ENCODE measurements at regions not wholly inside any gene's neighbourhood (a gene's known extent, or its start where the extent isn't known, plus 50 kb on each side); places are given as distances from the start of the nearest gene placed in this dataset.

DNA sequence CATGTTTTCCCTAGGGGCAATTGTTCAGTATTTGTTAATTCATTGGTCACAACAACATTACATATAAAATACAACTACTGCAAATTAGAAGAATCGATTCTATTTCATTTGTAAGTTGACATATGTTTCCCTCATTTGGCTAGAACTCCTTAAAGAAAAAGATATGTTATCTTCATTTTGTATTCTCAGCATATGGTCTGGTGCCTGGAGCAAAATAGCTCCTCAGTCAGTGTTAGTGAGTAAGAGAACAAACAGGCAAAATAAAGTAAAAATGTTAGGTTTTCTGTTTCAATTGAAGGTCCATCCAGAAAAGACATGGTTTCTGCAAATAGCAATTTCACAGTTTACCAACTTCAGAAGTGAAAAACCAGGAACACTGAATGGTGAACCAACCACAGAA lies 1343.1 kb downstream of the ROBO1 start:
- TF ChIP-seq, protein P1, sequence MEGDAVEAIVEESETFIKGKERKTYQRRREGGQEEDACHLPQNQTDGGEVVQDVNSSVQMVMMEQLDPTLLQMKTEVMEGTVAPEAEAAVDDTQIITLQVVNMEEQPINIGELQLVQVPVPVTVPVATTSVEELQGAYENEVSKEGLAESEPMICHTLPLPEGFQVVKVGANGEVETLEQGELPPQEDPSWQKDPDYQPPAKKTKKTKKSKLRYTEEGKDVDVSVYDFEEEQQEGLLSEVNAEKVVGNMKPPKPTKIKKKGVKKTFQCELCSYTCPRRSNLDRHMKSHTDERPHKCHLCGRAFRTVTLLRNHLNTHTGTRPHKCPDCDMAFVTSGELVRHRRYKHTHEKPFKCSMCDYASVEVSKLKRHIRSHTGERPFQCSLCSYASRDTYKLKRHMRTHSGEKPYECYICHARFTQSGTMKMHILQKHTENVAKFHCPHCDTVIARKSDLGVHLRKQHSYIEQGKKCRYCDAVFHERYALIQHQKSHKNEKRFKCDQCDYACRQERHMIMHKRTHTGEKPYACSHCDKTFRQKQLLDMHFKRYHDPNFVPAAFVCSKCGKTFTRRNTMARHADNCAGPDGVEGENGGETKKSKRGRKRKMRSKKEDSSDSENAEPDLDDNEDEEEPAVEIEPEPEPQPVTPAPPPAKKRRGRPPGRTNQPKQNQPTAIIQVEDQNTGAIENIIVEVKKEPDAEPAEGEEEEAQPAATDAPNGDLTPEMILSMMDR (IDR thresholded peaks at IDR 0.05; ENCODE audit: low read depth, low read length), result no peak
- no peak overlapping the region for H3K4me3 ChIP-seq (replicated peaks in 1 of 2; ENCODE audit: low read depth in 2 of 2, low read length in 2 of 2)
- DNase-seq (ENCODE audit: low read depth in 2 of 2), result no peak

DNA sequence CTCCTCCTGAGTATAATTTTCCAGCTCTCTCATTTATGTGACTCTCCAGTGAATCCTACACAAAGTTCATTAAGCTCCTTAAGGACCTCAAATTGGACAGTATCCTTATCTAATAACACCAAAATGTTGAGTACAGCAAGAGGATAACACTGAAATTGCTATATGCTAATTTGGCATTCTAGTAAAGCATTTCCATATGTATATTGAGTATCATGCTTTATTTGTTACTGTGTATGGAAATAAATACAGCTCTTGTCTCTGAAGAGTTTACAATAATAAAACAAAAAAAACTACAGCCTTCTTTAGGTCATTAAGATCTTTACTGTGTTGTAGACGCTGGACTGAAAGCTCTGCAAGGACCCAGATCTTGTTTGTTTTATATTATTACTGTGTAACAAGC lies 1341.3 kb downstream of the ROBO1 start:
- no peak overlapping the region for H3K4me3 ChIP-seq (replicated peaks in 1 of 2; ENCODE audit: low read depth in 2 of 2, low read length in 2 of 2)
- DNase-seq (ENCODE audit: low read depth in 2 of 2), result no peak
- TF ChIP-seq, protein P1 (IDR thresholded peaks at IDR 0.05; ENCODE audit: low read depth, low read length), result no peak

DNA sequence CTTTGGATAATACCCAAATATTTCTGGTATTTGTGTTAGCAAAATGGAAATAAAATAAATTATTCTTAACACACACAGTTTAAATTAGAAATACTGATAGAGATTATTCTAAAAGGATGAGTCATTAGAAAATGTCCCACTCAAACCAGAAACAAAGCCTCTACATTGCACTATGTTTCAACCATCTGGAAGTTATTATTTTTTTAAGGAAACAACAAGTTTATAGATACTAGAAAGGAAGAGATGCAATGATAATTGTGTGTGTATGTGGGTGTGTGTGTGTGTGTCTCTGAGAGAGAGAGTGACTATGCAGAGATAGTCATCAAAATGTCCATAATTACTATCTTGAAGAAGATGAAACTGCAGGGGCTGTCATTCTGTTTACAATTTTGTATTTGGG lies 1340.5 kb downstream of the ROBO1 start:
- no peak overlapping the region for H3K4me3 ChIP-seq (replicated peaks in 1 of 2; ENCODE audit: low read depth in 2 of 2, low read length in 2 of 2)
- TF ChIP-seq, protein P1 (IDR thresholded peaks at IDR 0.05; ENCODE audit: low read depth, low read length), result no peak
- no peak for DNase-seq (ENCODE audit: low read depth in 2 of 2)

DNA sequence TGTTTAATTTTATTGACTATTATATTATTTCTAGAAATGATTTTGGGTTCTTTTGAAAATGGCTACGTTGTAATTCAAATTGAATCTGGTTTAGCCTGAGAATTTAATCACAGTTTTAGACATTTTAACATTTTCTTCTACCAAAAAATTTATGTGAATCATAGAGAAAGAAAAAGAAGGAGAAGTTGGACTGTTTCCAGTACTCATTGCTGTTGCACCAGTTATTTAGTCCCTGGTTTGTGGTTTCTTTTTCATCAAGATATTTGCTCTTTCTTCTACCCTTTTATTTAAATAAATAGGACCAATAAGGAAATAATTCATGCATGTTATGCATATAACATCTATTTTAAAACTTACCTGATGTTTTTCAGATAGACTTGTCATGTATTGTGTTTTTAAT lies 1337.1 kb downstream of the ROBO1 start:
- no peak overlapping the region for H3K4me3 ChIP-seq (replicated peaks in 1 of 2; ENCODE audit: low read depth in 2 of 2, low read length in 2 of 2)
- no peak for DNase-seq (ENCODE audit: low read depth in 2 of 2)
- TF ChIP-seq, protein P1 (IDR thresholded peaks at IDR 0.05; ENCODE audit: low read depth, low read length), result no peak

DNA sequence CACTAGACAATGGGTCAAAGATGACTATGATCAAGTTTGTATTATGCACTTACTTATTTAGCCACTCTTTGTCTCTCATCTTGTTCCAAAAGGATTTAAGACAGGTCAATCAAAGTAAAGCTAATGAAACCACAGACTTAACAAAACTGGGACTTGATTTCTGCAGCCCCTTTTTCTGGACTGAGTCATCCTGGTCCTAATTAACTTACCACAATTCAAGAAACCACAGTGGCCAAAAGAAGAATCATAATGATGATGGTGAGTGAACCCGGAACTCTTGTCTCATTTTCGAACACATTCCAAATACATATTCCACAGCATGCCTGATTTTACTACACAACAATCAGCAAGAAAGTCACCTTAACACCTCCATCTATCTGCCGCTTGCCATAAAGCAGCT lies 1333.0 kb downstream of the ROBO1 start:
- DNase-seq (ENCODE audit: low read depth in 2 of 2), result no peak
- TF ChIP-seq, protein P1 (IDR thresholded peaks at IDR 0.05; ENCODE audit: low read depth, low read length), result no peak
- H3K4me3 ChIP-seq (replicated peaks in 1 of 2; ENCODE audit: low read depth in 2 of 2, low read length in 2 of 2), result no peak overlapping the region

DNA sequence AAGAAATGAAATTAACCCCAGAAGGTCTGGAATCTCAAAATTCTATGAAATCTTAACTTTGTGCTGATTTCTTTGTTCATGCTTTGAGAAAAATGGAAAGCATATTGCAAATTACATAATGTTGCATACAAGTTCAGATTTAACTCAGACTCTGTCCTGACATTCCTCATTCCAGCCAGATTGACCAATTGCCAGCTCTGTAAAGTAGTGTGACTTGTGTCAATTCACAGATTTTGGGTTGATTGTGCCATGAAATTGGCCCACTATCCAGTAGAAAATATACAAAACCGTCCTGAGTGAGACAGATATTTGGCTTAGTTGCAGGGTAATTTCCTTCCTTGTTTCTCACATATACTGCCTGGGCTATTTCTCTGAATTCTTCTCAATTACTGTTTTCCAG lies 1312.6 kb downstream of the ROBO1 start:
- TF ChIP-seq, protein P1 (IDR thresholded peaks at IDR 0.05; ENCODE audit: low read depth, low read length), result no peak
- no peak overlapping the region for H3K4me3 ChIP-seq (replicated peaks in 1 of 2; ENCODE audit: low read depth in 2 of 2, low read length in 2 of 2)
- DNase-seq (ENCODE audit: low read depth in 2 of 2), result no peak

DNA sequence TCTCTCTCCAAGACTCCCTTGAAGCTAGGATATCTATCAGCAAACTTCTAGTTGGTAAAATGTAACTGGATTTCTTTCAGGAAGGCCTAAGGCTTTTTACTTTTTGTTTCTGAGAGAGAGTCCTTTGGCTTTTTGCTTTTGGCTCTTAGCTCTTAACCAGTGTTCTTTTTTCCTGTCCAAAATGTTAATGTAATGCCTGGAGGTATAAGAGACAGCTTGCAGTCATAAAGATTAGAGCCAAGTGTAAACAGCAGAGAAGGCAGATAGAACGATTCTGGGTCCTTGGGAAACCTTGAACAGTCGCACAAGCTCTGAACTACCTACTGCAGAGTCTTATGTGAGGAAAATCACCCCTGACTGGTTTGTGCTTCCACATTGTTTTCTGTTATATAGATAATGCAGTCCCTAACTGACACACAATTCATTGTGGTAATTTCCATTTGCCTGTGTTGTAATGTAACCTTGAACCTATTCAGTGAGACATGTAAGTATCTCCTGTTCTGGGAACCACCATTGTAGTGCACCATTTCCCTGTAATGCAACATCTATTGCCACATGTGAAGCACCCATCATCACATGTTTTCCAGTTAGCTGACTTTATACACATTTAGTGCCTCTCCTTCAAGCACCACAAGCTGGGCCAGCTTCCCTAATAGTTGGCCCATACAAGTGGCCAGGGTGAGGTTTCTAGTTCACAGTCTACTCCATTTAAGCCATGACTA lies 1311.9 kb downstream of the ROBO1 start:
- no peak for DNase-seq (ENCODE audit: low read depth in 2 of 2)
- TF ChIP-seq, protein P1 (IDR thresholded peaks at IDR 0.05; ENCODE audit: low read depth, low read length), result no peak
- H3K4me3 ChIP-seq (replicated peaks in 1 of 2; ENCODE audit: low read depth in 2 of 2, low read length in 2 of 2), result no peak overlapping the region

All from cardiac fibroblast (primary cell).